GM21390 (cell line): ENCODE measurements at regions not wholly inside any gene's neighbourhood (a gene's known extent, or its start where the extent isn't known, plus 50 kb on each side); places are given as distances from the start of the nearest gene placed in this dataset.

Source experiments
- ATAC-seq: cut with Tn5 transposase; IDR thresholded peaks from one replicate; pipeline ENCODE4 v1.9.1; 2021; ENCODE audit not compliant: unreplicated experiment

DNA sequence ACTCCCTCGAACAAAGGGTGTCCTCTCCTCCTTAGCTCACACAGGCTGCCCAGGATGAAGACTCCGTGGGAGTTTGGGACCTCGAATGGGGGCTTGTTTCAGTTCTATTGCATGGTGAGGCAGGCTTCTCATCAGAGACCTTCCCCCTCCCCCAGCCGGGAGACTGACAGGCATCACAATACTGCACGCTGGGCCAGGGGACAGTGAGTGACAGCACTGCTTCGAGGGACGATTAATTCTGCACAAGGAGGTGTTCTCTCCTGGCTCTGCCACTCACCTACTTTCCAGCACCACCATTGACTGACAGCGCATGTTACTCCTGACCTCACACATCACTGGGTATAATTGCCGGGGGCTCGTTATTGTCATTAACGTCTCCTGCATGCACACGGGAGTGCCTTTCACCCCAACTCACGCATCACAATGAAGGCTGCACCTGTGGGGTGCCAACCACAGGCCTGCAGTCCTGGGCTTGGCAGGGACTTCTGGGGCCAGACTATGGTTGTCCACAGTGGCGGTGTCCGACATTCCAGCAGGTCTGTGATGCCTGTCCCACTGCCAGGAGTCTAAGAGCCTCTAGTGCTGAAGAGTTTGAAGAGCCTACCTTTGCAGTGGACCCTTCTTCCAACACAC, 412.2 kb upstream of the TSHZ3 start:
- ATAC-seq, result no peak

DNA sequence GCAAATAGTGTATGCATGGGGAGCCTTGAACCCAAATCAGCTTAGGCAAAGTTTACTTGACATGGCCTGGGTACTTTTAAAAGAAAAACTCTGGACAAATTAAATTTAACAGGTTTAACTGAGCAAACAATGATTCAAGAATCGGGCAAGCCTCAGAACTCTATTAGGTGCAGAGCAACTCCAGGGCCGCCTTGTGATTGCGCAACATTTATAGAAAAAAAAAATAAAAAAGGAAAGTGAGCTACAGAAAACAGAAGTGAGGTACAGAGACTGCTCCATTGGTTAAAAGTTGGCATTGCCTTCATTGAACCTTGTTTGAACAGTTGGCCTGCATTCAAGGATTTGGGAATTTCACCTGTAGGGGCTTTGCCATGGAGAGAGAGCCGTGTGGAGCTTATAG, 421.0 kb upstream of the TSHZ3 start:
- no peak for ATAC-seq

DNA sequence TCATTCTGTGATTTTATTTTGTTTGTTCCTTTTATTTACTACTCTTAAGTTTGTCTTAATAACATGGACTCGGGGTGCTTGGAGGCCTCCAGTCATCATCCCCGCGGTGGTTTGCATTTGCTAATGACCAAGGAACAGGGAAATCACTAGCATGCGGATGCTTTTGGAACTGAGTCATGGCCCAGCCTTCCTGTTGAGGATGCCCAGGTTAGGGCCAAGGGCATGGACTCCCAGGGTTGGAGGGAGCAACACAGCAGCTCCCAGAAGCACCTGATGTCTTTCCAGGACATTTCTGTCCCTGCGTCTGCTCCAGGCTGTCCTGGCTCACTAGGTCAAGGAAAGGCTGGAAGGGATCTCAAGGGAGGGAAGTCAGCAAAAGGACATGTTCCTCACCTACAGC, 423.7 kb upstream of the TSHZ3 start:
- no peak for ATAC-seq

DNA sequence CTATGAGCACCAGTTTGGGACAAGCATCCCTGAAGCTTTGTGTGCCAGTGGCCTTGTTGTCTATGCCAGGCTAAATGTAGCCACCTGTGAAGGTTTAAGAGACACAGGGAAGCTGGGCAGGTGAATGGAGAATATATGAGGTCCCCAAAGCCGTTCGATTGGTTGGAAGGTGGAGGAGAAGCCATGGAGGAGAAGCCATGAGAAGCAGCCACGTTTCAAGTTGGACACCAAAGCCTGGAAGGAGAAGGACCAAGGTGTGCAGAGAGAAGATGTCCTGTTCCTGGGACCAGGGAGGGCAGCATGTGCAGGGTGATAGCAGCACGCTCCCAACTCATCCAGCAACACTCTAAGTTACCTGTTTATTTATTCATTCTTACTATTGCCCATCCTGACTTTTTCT, 432.3 kb upstream of the TSHZ3 start:
- ATAC-seq, result no peak

DNA sequence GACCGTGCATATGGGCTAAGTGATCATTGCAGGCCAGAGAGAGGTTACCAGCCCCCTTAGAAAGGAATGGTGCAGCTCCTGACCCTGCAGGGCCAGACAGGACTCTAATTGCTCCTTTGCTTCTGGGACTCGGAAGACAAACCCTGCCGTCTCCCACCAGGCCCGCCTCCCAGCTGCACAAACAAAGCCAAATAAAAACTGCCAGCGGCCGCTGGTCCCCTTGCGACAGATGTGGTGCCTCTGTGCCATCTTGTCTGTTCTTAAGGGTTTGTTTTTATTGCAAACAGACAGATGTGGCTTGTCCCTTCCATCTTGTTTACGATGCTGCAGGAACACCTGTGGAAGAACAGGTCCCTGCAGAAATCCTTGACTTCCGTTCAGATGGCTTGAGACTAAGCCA, 434.4 kb upstream of the TSHZ3 start:
- ATAC-seq, result no peak

DNA sequence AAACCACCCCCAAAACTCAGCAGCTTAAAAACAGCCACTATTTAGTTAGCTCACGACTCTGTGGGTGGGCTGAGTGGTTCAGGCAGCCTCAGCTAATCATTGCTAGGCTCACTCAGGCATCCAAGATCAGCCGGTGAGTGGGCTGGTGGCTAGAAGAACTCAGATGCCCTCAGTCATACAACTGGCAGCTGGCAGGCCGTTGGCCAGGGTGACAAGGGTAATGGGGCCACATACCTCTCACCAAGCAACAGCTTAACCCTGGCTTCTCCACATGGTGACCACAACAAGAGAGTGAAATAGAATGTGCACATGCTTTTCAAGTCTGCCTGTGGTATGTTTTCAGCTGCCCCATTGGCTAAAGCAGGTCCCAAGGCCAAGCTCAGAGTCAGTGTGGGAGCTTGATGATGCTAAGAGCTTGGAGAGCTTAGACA, 435.4 kb upstream of the TSHZ3 start:
- no peak for ATAC-seq

DNA sequence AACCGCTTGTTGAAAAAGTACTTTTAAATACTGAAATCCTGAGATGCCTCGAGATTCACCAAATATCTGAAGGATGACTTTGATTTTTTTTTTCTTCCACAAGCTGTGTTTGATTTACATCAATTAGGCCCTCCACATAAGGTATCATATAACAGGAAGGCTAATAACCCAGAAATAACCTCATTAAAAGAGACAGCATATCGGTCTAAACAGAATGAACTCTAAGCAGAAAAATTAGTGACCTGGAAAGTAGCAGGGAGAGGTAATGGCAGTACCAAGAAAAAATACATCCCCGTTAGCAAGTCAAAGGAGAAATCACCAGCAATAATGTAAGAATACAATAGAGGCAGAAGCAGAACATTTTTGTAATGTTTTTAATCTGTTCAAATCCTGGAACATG, 452.4 kb upstream of the TSHZ3 start:
- no peak for ATAC-seq

DNA sequence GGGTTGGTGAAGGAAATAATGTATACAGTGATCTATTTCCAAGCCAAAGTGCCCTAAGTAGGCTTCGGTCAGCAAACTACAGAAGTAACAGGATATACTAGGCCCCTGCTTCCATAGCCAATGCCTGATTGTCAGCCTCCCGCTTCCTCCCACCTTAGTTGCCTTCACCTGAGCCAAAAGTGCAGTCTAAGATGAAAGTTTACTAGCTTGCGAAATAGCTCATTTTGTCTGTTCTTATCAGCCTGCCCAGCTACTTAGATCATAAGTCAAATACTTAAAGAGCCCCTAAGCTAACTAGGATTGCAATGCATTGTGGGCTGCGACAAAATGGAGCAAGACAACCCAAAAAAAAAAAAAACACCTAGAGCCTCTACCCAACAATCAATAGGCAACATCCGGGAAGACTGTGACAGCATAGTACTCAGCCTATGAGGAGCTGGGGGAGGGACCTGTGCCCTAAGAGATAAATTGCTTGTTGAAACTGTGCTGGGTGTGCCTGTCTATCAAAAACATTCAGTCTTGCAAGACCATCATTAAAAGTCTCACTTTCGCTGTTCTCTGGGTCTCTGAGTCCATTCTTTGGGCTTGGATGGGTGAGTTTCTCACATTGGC, 454.7 kb upstream of the TSHZ3 start:
- ATAC-seq, result no peak

DNA sequence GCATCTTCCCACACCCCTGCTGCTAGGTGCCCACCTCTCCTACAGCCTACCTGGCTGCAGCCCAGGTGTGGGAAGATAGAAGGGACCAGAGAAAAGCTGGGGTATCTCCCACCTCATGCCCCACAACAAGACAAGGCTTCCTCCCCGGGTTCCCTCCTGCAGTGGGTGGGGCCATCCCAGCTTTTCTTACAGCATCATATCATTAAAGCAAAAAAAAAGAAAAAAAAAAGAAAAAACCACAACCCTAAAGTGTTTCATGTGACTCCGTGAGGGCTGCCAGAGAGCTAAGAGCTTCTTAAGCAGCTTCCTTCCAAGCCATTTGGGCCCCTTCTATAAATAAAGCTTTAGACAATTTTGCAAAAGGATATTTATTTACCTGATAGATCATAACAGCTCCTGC, 455.4 kb upstream of the TSHZ3 start:
- no peak for ATAC-seq

DNA sequence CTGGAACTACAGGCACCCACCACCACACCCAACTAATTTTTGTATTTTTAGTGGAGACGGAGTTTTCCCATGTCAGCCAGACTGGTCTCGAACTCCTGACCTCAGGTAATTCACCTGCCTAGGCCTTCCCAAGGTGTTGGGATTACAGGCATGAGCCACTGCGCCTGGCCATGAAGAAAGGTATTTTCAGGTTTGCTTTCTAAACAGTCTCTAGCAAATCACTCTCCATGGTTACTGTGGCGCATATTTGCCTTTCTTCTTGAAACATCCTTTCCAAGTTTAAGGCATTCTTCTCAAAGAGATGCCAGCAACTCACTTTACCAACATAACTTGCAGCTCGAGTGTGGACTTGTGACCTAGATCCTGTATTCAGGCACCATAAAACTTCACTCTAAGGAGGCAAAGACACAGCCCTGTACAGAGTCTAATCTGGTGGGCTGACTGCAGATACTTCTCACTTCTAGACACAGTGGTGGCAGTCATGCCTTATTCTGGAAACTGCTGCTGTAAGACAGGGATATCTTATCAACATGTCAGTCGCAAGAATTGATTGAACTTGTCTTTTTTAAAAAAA, 461.4 kb upstream of the TSHZ3 start:
- ATAC-seq, result no peak

DNA sequence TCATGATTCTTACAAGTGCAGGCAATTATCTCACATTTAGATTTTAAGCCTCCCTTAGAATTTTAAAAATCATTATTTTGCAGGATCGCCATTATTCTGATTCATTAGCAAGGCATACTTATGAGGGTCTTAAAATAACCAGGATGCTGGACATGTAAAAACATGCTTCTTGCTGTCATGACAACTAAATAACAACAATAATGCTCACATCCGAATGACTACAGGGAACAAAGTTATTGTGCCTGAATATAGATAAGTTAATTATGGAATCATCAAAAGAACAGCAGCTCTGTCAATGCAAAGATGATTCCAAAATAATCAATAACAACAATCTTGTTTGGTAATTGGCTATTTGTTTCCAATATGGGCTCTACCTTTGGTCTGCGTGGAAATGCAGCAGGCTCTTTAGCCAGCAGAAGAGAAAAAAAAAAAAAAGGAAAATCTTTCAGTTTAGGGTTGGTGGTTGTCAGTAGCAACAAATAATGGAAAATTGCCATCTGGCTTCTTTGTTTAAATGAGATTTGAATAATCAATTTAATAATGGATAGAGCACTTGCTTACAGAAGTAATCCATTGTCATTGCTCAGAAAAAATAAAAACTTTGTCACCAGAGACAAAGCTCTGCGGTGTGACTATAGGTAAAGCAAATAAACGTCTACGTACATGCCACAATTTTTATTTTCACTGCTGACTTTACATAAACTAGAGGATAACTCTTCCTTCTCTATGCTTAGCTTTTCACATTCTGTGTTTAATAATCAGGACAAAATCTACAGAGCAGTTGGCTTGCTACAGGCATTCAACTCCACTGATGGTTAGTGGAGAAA, 468.9 kb upstream of the TSHZ3 start:
- ATAC-seq, result no peak

DNA sequence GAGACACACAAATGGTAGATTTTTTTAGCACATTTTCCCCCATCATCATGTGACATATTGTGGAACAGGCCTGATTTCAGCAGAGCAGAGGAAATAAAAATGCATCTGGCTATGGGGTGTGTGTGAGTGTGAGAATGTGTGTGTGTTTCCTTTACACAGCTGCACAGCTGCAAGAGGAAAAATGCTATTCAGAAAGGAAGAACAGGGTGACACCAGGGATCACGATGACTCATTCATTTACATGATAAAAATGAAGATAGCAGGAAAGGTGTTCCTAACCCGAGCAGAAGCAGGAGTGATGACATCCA, 469.5 kb upstream of the TSHZ3 start:
- ATAC-seq, result no peak

DNA sequence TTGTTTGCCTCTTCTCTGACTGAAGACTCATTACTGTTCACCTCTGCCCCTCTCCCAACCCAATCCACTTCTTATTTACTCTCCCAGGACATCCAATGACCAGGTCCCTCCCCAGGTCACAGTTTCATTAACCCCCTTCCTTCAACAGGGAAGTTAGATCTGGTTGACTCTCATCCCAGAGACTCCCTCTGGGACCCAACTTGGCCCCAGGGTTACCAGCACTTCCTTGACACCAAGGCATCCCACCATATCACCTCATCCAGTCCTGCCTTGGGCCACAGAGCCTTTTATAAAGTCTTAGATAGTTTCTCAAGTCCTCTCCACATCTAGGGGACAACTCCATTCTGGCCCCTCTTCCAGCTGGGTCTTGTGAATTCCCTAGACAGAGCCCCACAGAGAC, 470.6 kb upstream of the TSHZ3 start:
- ATAC-seq, result no peak

DNA sequence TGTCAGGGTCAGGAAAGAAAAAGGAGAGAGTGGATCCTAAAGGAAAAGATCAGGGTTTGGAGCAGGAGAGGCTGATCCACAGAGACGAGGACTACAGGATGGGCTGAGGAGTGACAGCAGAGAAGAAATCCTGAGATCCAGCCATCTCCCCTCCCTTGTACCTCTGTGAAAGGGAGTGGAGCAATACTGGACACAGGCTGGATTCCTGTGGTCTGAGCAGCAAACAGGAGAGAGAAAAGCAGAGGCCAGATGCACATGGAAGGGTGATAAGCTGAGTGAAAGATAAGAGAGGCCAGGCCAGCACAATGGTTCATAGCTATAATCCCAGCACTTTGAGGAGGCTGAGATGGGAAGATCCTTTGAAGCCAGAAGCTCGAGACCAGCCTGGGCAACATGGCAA, 472.1 kb upstream of the TSHZ3 start:
- no peak for ATAC-seq

DNA sequence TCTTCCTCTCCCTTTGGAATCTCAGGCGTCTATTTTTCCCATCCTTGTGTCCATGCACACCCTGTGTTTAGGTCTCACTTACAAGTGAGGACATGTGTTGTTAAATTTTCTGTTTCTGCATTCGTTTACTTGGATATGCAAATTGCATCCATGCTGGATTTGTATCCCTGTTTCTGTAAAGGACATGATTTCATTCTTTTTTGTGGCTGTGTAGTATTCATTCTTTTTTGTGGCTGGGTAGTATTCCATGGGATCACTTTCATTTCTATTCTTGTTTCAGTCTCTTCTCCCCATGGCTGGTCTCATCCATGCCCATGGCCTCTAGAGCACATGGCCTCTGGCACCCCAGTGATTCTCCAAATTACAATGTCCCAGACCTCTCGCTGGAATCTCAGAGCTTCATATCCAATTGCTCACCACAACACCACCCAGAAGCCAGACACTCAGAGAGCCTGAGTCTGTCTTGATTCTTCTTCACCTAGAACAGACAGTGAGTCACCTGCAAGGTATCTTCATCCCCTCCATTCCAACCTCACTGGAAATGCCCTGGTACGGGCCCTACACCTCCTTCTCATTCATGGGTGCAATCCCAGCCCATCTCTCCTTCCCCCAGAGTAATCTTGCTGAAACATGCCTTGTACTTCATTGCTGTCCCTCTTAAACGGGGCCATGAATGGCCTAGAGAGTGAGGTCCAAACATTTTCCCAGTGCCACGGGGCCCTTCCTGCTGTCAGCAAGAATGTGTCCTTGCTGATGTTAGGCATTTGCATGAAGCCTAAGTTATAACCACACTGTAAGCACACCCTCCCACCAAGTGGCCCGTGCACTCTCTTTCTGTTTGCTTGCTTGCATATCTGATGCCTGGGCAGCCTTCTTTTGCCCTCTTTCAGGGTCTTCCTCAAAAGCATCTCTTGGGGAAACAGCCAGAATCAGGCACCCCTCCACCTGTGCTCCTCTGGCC, 476.2 kb upstream of the TSHZ3 start:
- no peak for ATAC-seq

DNA sequence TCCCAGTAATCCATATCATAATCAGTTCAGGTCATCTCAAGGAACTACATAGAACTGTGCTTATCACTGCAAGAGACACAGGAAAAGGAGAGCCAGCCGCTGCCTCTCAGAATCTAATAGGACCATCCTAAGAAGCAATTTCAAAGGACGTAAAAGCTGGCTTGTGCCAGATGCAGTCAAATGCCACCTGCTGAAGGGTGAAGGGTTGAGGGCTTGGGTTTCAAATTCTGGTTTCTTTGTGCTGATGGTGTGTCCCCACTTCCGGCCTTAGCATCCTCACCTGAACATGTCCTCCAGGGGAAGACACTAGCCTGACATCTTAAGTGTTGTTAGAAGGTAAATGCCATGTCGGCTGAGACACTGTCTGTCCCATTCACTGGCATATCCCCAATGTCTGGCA, 477.1 kb upstream of the TSHZ3 start:
- ATAC-seq, result no peak

DNA sequence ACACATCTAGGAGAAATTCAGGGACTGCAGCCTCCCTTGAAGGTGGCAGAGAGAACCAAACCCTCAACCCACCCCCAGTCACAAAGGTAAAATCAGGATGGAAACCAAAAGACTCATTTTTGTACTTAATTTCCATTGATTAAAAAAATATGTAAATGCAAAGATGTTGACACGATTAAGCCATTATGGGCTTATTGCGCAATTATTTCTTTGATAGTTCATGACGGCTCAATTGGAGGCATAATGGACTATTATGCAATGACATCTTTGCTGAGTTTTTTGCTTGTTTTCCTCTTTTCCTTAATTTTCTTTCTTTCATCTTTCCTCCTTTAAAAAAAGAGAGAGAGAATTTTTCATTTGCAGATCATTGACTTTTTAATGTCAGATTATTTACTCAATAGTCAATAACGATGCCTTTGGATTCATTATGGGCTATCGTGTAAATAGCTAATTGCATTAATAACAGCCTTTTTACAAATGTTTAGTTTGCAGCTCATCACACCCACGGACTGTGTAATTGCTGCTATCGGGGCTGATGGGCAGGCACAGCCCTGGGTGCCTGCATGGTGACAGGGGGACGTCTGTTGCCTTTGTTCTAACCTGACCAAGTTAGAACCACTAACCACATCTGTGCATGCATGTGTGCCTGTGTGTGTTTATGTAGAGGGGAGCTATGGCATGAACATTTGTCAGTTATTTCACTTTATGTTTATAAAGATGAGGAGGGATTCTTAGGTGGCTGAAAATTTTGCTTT, 482.4 kb upstream of the TSHZ3 start:
- no peak for ATAC-seq

DNA sequence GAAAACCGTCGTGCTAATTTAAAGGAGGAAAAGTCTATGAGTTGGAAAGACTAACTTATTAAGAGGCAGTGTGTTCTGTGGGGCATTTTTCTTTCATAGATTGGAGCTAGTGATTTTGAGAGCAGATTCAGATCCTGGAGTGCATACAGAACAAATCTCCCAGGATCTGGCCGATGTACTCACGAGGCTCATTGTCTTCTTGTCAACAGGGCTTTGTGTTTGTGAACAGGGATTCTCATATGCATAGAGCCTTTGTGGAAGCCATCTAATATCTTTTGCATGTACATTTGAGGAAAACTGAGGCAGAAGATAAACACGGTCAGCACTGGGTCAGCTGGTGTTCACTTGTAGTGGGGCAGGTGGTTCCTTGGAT, 482.9 kb upstream of the TSHZ3 start:
- no peak for ATAC-seq

DNA sequence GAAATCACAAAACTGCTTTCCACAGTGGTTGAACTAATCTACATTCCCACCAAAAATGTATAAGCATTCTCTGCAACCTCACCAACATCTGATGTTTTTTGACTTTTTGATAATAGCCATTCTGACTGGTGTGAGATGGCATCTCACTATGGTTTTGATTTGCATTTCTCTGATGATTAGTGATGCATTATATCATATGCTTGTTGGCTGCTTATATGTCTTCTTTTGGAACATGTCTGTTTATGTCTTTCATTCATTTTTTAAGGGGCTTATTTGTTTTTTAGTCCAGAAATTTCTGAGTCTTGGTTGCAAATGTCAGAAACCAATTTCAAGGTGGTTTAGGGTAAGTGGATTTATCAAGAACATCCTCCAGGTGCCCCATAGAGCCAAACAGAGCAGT, 484.8 kb upstream of the TSHZ3 start:
- no peak for ATAC-seq

DNA sequence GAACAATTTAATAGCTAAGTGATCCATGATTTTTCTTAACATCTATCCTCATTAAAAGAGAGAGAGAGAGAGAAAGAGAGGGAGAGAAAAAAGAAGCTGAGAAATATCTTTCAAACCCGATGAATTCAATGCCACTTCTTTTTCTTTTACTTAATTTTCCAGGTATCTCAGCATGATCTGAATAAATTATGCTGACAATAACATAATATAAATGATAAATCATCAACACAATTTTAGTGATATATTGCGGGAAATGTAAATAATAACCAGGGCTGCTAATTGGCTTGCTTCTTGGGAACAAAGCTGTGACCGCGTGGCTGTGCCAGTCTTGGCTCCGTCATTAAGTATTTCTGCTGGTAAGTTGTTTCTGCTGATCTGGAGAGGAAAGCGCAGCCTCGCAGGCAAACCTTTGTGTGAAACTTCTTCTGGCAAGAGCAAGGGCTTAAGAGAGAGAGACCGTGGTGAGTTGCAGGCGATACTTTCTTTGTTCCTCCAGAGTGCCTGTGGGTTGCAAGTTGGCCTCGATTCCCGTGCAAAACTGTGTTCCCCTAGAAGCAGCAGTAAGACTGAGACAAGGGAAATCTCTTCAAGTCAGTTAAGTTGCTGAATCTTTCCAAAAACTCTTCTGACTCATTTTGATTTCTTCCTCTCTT, 489.1 kb upstream of the TSHZ3 start:
- ATAC-seq, result no peak
